Lower leg skin (tissue), 3 donors: ENCODE measurements at regions not wholly inside any gene's neighbourhood (a gene's known extent, or its start where the extent isn't known, plus 50 kb on each side); places are given as distances from the start of the nearest gene placed in this dataset.

Source experiments
- CTCF ChIP-seq, 3 donors: fragments of 450-650 bp; IDR thresholded peaks; one replicate each; pipeline ENCODE4 v1.5.1; 2016; ENCODE audit warnings: antibody characterized with exemption in 3 of 3, mild to moderate bottlenecking in 3 of 3, moderate library complexity in 2 of 3
- POLR2A ChIP-seq, 2 donors: fragments of 450-650 bp; IDR thresholded peaks; one replicate each; pipeline ENCODE4 v1.6.1; 2016 to 2017; ENCODE audit warnings: antibody characterized with exemption in 2 of 2, mild to moderate bottlenecking in 1 of 2, moderate library complexity in 1 of 2

GRCh38 chr1:38507563-38507962, 352.0 kb downstream of the RRAGC start:
- TF ChIP-seq CTCF (IDR thresholded peaks at IDR 0.05) = no peak
- TF ChIP-seq POLR2A (IDR thresholded peaks at IDR 0.05) = no peak
